GM12878 (cell line): ENCODE measurements at regions not wholly inside any gene's neighbourhood (a gene's known extent, or its start where the extent isn't known, plus 50 kb on each side); places are given as distances from the start of the nearest gene placed in this dataset.

ENCODE experiments used
- BACH1 ChIP-seq: fragments of 450-650 bp; IDR thresholded peaks from 2 replicates; pipeline ENCODE4 v1.6.1; 2017; ENCODE audit warnings: mild to moderate bottlenecking, borderline replicate concordance
- CUX1 ChIP-seq: IDR thresholded peaks from 2 replicates; pipeline ENCODE4 v1.6.1; 2012; ENCODE audit warnings: improper control_type of control experiment, low read depth, low read length; ENCODE audit not compliant: insufficient replicate concordance
- NR2C1 ChIP-seq: fragments of 450-650 bp; IDR thresholded peaks from 2 replicates; pipeline ENCODE4 v1.6.1; 2017; ENCODE audit warnings: antibody characterized with exemption, mild to moderate bottlenecking, moderate library complexity
- SIX5 ChIP-seq: IDR thresholded peaks from 2 replicates; pipeline ENCODE4 v1.6.1; 2011; ENCODE audit warnings: mild to moderate bottlenecking, low read depth, low read length, moderate library complexity; ENCODE audit not compliant: severe bottlenecking
- YY1 ChIP-seq: IDR thresholded peaks from 2 replicates; pipeline ENCODE4 v1.6.1; 2011; ENCODE audit warnings: low read depth, mild to moderate bottlenecking, low read length
- TF ChIP-seq, protein P1 (sequence below): fragments of 450-650 bp; formaldehyde crosslinking; IDR thresholded peaks from 2 replicates; pipeline ENCODE4 v1.5.0; 2022; ENCODE audit warnings: mild to moderate bottlenecking, missing genetic modification characterization

- TF ChIP-seq CUX1: no peak
- TF ChIP-seq NR2C1: no peak
- TF ChIP-seq, protein P1, sequence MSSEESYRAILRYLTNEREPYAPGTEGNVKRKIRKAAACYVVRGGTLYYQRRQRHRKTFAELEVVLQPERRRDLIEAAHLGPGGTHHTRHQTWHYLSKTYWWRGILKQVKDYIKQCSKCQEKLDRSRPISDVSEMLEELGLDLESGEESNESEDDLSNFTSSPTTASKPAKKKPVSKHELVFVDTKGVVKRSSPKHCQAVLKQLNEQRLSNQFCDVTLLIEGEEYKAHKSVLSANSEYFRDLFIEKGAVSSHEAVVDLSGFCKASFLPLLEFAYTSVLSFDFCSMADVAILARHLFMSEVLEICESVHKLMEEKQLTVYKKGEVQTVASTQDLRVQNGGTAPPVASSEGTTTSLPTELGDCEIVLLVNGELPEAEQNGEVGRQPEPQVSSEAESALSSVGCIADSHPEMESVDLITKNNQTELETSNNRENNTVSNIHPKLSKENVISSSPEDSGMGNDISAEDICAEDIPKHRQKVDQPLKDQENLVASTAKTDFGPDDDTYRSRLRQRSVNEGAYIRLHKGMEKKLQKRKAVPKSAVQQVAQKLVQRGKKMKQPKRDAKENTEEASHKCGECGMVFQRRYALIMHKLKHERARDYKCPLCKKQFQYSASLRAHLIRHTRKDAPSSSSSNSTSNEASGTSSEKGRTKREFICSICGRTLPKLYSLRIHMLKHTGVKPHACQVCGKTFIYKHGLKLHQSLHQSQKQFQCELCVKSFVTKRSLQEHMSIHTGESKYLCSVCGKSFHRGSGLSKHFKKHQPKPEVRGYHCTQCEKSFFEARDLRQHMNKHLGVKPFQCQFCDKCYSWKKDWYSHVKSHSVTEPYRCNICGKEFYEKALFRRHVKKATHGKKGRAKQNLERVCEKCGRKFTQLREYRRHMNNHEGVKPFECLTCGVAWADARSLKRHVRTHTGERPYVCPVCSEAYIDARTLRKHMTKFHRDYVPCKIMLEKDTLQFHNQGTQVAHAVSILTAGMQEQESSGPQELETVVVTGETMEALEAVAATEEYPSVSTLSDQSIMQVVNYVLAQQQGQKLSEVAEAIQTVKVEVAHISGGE: no peak
- no peak for TF ChIP-seq SIX5
- no peak for TF ChIP-seq YY1
- TF ChIP-seq BACH1: no peak
These were observed 276.1 kb downstream of the HDGFL1 start (continued) for GRCh38 chr6:22845467-22845866.
